MV-4-11 (cell line): ENCODE measurements at regions not wholly inside any gene's neighbourhood (a gene's known extent, or its start where the extent isn't known, plus 50 kb on each side); places are given as distances from the start of the nearest gene placed in this dataset.

Source experiments
- DNase-seq: peaks from one replicate; lab custom pipeline; 2025; lab: John Stamatoyannopoulos, UW

- no peak for DNase-seq
These were observed 53.9 kb upstream of the UCN3 start for GRCh38 chr10:5310914-5311313.

GRCh38 chr10:5311617-5312016 lies 53.1 kb upstream of the UCN3 start:
- no peak for DNase-seq

GRCh38 chr10:5314840-5315239 lies 49.9 kb upstream of the UCN3 start:
- DNase-seq, result no peak
